Heart right ventricle (tissue), 16 donors: ENCODE measurements at regions not wholly inside any gene's neighbourhood (a gene's known extent, or its start where the extent isn't known, plus 50 kb on each side); places are given as distances from the start of the nearest gene placed in this dataset.

Source experiments
- ATAC-seq, 8 donors: fragments of 200-7000 bp; cut with Tn5 transposase; one replicate each; pipeline ENCODE4 v1.9.1; 2020; ENCODE audit warnings: mild to moderate bottlenecking in 8 of 8, moderate library complexity in 8 of 8, moderate number of reproducible peaks in 1 of 8
- DNase-seq, 2 donors: peaks; one replicate each; pipeline ENCODE4 v3.0.0-alpha.2; 2020
- H3K27ac ChIP-seq, 10 donors: fragments of 200-600 bp; sonication (generic) in 2 of 10; one replicate each; pipeline versions ENCODE4 v1.5.0 to v1.8.0; 2020 to 2022; ENCODE audit warnings: mild to moderate bottlenecking in 3 of 10
- H3K27me3 ChIP-seq, 7 donors: fragments of 200-600 bp; one replicate each; pipeline ENCODE4 v1.8.0; 2021 to 2022; ENCODE audit warnings: mild to moderate bottlenecking in 2 of 7
- H3K36me3 ChIP-seq, 9 donors: fragments of 200-600 bp; sonication (generic) in 1 of 9; one replicate each; pipeline versions ENCODE4 v1.5.0 to v1.8.0; 2020 to 2022; ENCODE audit warnings: mild to moderate bottlenecking in 2 of 9
- H3K4me1 ChIP-seq, 9 donors: fragments of 200-600 bp; sonication (generic) in 1 of 9; one replicate each; pipeline versions ENCODE4 v1.5.0 to v1.8.0; 2020 to 2022; ENCODE audit warnings: mild to moderate bottlenecking in 4 of 9
- H3K4me3 ChIP-seq, 10 donors: fragments of 200-600 bp; sonication (generic) in 2 of 10; one replicate each; pipeline versions ENCODE4 v1.5.0 to v1.8.0; 2020 to 2022; ENCODE audit warnings: mild to moderate bottlenecking in 7 of 10, moderate library complexity in 2 of 10
- H3K9me3 ChIP-seq, 11 donors: fragments of 200-600 bp in 10 of 11; sonication (generic) in 2 of 11; one replicate each; pipeline versions ENCODE4 v1.5.0 to v1.8.0; 2013 to 2022; ENCODE audit warnings: mild to moderate bottlenecking in 2 of 11, control low read depth in 1 of 11, moderate library complexity in 1 of 11
- CTCF ChIP-seq, 9 donors: fragments of 200-600 bp; sonication (generic) in 2 of 9; IDR thresholded peaks; one replicate each; pipeline versions ENCODE4 v1.5.0 to v1.8.0; 2021 to 2022; ENCODE audit warnings: antibody characterized with exemption in 9 of 9, mild to moderate bottlenecking in 5 of 9, moderate library complexity in 1 of 9
- WGBS, 2 donors: extraction: QIAGEN DNeasy Blood & Tissue Kit; methylation state at CpG; one replicate each; pipeline ENCODE4 v1.1.7; 2013; ENCODE audit warnings: inconsistent platforms in 1 of 2; 5-methylcytosine and 5-hydroxymethylcytosine counted together
- intact Hi-C, 10 donors: fragments of 100-400 bp; cut with DNase I; formaldehyde crosslinking; loops; one replicate each; pipeline versions ENCODE4 v1.11.1 to v1.14.2; 2022
- donor health status: Arrhythmogenic right ventricular cardiomyopathy.
- donor health status: ischemic (EF 13 %, LVEDD 7.1; RV severe dilation, severe dysfunction).
- donor health status: healthy with polysubstance abuse.
- donor health status: DM: no; HTN: yes; CAD: no.
- donor health status: DM: no; HTN: no; CAD: no.
- donor health status: ischemic (EF 25% LVEDD 6.9; RV normal size, moderate dysfunction).
- donor health status: ischemic (EF 25% LVEDD 5.7; RV mildly dilated, moderate dysfunction).
- donor health status: healthy.
- donor health status: DM: yes; HTN: yes; CAD: no.
- donor health status: Ischemic cardiomyopathy.
- donor health status: ischemic (EF 35%, LVEDD 5.7; RV mildly dilated, moderate dysfunction).
- donor health status: nonischemic (EF 11% LVEDD 7.7; RV severe dilation, severe dysfunction).
- donor health status: DM: yes; HTN: yes; CAD: no.
- donor health status: PGD.
- donor health status: ischemic (EF 29% LVEDD 5.4; RV normal size, mild dysfunction).
- donor health status: nonischemic (EF 23%, LVEDD 6.1; RV moderate dilation, normal function).

GRCh38 chr1:233791721-233792120 lies 112.8 kb upstream of the SLC35F3 start:
- no peak overlapping the region for H3K27ac ChIP-seq
- ATAC-seq (no peak), DNase-seq (no peak)
- no peak overlapping the region for H3K4me3 ChIP-seq
- TF ChIP-seq CTCF (IDR thresholded peaks at IDR 0.05): no peak
- intact Hi-C loops: loop anchor here (1.0 to 10.0 kb wide), 11 partner anchors 273 to 397 kb away; no protein-coding TSS in a partner anchor
- H3K4me1 ChIP-seq: no peaks in the 10 kb centered on the region
- 88 to 92% methylated on average over 6 of the region's 6 CpGs for WGBS, 2 donors
- H3K9me3 ChIP-seq: peaks cover 0 to 17% (median 0%) of the 10 kb centered on the region in 11 donors
- peaks cover 0 to 12% (median 0%) of the 10 kb centered on the region in 7 donors for H3K27me3 ChIP-seq
- no peaks in the 10 kb centered on the region for H3K36me3 ChIP-seq

- intact Hi-C loops: loop anchor here in 8 of 10 donors (5.0 to 10.0 kb wide), 7 partner anchors 270 to 400 kb away; no protein-coding TSS in a partner anchor
- 96 to 98% methylated on average over 2 of the region's 2 CpGs for WGBS, 2 donors
- DNase-seq (no peak), ATAC-seq (no peak)
- peaks cover 0 to 26% (median 0%) of the 10 kb centered on the region in 11 donors for H3K9me3 ChIP-seq
- H3K4me3 ChIP-seq: no peak overlapping the region
- no peak overlapping the region for H3K27ac ChIP-seq
- H3K27me3 ChIP-seq: peaks cover 0 to 12% (median 0%) of the 10 kb centered on the region in 7 donors
- H3K36me3 ChIP-seq: no peaks in the 10 kb centered on the region
- no peaks in the 10 kb centered on the region for H3K4me1 ChIP-seq
- no peak for TF ChIP-seq CTCF (IDR thresholded peaks at IDR 0.05)
Observed at GRCh38 chr1:233794863-233795262, 109.6 kb upstream of the SLC35F3 start.

- WGBS, 2 donors: 75 to 84% methylated on average over 6 of the region's 6 CpGs
- H3K27ac ChIP-seq: no peak overlapping the region
- no peaks in the 10 kb centered on the region for H3K36me3 ChIP-seq
- no peak for DNase-seq
- H3K4me3 ChIP-seq: no peak overlapping the region
- H3K4me1 ChIP-seq: no peaks in the 10 kb centered on the region
- H3K9me3 ChIP-seq: peaks cover 0 to 26% (median 0%) of the 10 kb centered on the region in 11 donors
- no peak for TF ChIP-seq CTCF (IDR thresholded peaks at IDR 0.05)
- H3K27me3 ChIP-seq: peaks cover 0 to 12% (median 0%) of the 10 kb centered on the region in 7 donors
- no peak for ATAC-seq
- intact Hi-C loops: loop anchor here in 5 of 10 donors (10.0 kb wide), 4 partner anchors 269 to 401 kb away; no protein-coding TSS in a partner anchor
Observed at GRCh38 chr1:233796146-233796783, 108.2 kb upstream of the SLC35F3 start.

GRCh38 chr1:233802611-233803010 lies 101.9 kb upstream of the SLC35F3 start:
- WGBS, 2 donors: 61% methylated on average over 4 of the region's 4 CpGs
- no peak for TF ChIP-seq CTCF (IDR thresholded peaks at IDR 0.05)
- no peaks in the 10 kb centered on the region for H3K27me3 ChIP-seq
- no peak overlapping the region for H3K4me3 ChIP-seq
- ATAC-seq (no peak), DNase-seq (no peak)
- H3K4me1 ChIP-seq: no peaks in the 10 kb centered on the region
- H3K9me3 ChIP-seq: peaks cover 0 to 35% (median 5%) of the 10 kb centered on the region in 11 donors
- intact Hi-C loops: no loop called here
- no peaks in the 10 kb centered on the region for H3K36me3 ChIP-seq
- no peak overlapping the region for H3K27ac ChIP-seq
